H9 (cell line): ENCODE measurements at regions not wholly inside any gene's neighbourhood (a gene's known extent, or its start where the extent isn't known, plus 50 kb on each side); places are given as distances from the start of the nearest gene placed in this dataset.

Experiments used
- DNase-seq: peaks from one replicate; pipeline ENCODE4 v3.0.0-alpha.2; 2017
- H2AFZ ChIP-seq: one replicate; pipeline ENCODE4 v1.6.1; 2013; ENCODE audit warnings: mild to moderate bottlenecking, low read length, control low read depth, moderate library complexity
- H2AK5ac ChIP-seq: 2 replicates; pipeline ENCODE4 v1.6.1; 2013; ENCODE audit warnings: low read length, control low read depth, mixed read lengths; ENCODE audit not compliant: insufficient read length
- H2BK120ac ChIP-seq: one replicate; pipeline ENCODE4 v1.6.1; 2013; ENCODE audit warnings: low read depth, mild to moderate bottlenecking, low read length, control low read depth, inconsistent platforms; ENCODE audit not compliant: poor library complexity, severe bottlenecking
- H2BK12ac ChIP-seq: 2 replicates; pipeline ENCODE4 v1.6.1; 2013; ENCODE audit warnings: low read length, control low read depth, mixed read lengths, low read depth; ENCODE audit not compliant: insufficient read length
- H2BK15ac ChIP-seq: 2 replicates; pipeline ENCODE4 v1.6.1; 2013; ENCODE audit warnings: low read depth, low read length, control low read depth
- H2BK20ac ChIP-seq: one replicate; pipeline ENCODE4 v1.6.1; 2013; ENCODE audit warnings: low read depth, mild to moderate bottlenecking, low read length, control low read depth, inconsistent platforms; ENCODE audit not compliant: poor library complexity, severe bottlenecking
- H2BK5ac ChIP-seq: 2 replicates; pipeline ENCODE4 v1.6.1; 2013; ENCODE audit warnings: low read length, control low read depth, mixed read lengths; ENCODE audit not compliant: insufficient read length
- H3K14ac ChIP-seq: 2 replicates; pipeline ENCODE4 v1.6.1; 2013; ENCODE audit warnings: low read length, control low read depth; ENCODE audit not compliant: insufficient read depth
- H3K18ac ChIP-seq: 2 replicates; pipeline ENCODE4 v1.6.1; 2013; ENCODE audit warnings: low read depth, mild to moderate bottlenecking, mixed read lengths, low read length, control low read depth; ENCODE audit not compliant: insufficient read length
- H3K23ac ChIP-seq: 2 replicates; pipeline ENCODE4 v1.6.1; 2013; ENCODE audit warnings: low read length, control low read depth, mixed read lengths, low read depth; ENCODE audit not compliant: insufficient read length
- H3K23me2 ChIP-seq: 2 replicates; pipeline ENCODE4 v1.6.1; 2013; ENCODE audit warnings: low read depth, mild to moderate bottlenecking, mixed read lengths, low read length, control low read depth; ENCODE audit not compliant: insufficient read length, poor library complexity, severe bottlenecking
- H3K27ac ChIP-seq: 2 replicates; pipeline ENCODE4 v1.5.1; 2013; ENCODE audit warnings: low read length, control low read depth, mixed read lengths, low read depth; ENCODE audit not compliant: insufficient read length
- H3K27me3 ChIP-seq: 2 replicates; pipeline ENCODE4 v1.6.1; 2013; ENCODE audit warnings: low read length, control low read depth, inconsistent platforms; ENCODE audit not compliant: insufficient read depth
- H3K4ac ChIP-seq: 2 replicates; pipeline ENCODE4 v1.6.1; 2013; ENCODE audit warnings: low read depth, mild to moderate bottlenecking, control low read depth, inconsistent platforms, low read length, moderate library complexity
- H3K4me1 ChIP-seq: 2 replicates; pipeline ENCODE4 v1.6.1; 2013; ENCODE audit warnings: low read length, control low read depth, inconsistent platforms; ENCODE audit not compliant: insufficient read depth
- H3K4me2 ChIP-seq: 2 replicates; pipeline ENCODE4 v1.6.1; 2013; ENCODE audit warnings: low read length, control low read depth, mixed read lengths; ENCODE audit not compliant: insufficient read length, insufficient read depth
- H3K56ac ChIP-seq: 2 replicates; pipeline ENCODE4 v1.6.1; 2013; ENCODE audit warnings: low read depth, mild to moderate bottlenecking, mixed read lengths, low read length, control low read depth; ENCODE audit not compliant: insufficient read length
- H3K79me1 ChIP-seq: 2 replicates; pipeline ENCODE4 v1.6.1; 2013; ENCODE audit warnings: low read depth, mild to moderate bottlenecking, moderate library complexity, low read length, control low read depth, inconsistent platforms; ENCODE audit not compliant: insufficient read depth, poor library complexity, severe bottlenecking
- H3K79me2 ChIP-seq: 2 replicates; pipeline ENCODE4 v1.6.1; 2013; ENCODE audit warnings: low read length, control low read depth, inconsistent platforms; ENCODE audit not compliant: insufficient read depth
- H3K9ac ChIP-seq: 2 replicates; pipeline ENCODE4 v1.6.1; 2013; ENCODE audit warnings: low read length, control low read depth, mixed read lengths; ENCODE audit not compliant: insufficient read length; ENCODE audit errors: extremely low read depth
- H3K9me3 ChIP-seq: one replicate; pipeline ENCODE4 v1.6.1; 2013; ENCODE audit warnings: low read depth, low read length, inconsistent platforms; ENCODE audit not compliant: control insufficient read depth
- H3T11ph ChIP-seq: one replicate; pipeline ENCODE4 v1.6.1; 2013; ENCODE audit warnings: mild to moderate bottlenecking, low read length, control low read depth, inconsistent platforms
- H4K20me1 ChIP-seq: one replicate; pipeline ENCODE4 v1.6.1; 2013; ENCODE audit not compliant: control insufficient read depth, insufficient read length, insufficient read depth
- H4K5ac ChIP-seq: 2 replicates; pipeline ENCODE4 v1.6.1; 2013; ENCODE audit warnings: low read depth, mild to moderate bottlenecking, mixed read lengths, low read length, control low read depth; ENCODE audit not compliant: insufficient read length
- H4K8ac ChIP-seq: replicated peaks from 2 replicates; pipeline ENCODE4 v1.6.1; 2013; ENCODE audit warnings: low read length, control low read depth, mixed read lengths, low read depth; ENCODE audit not compliant: insufficient read length
- H4K91ac ChIP-seq: 2 replicates; pipeline ENCODE4 v1.6.1; 2013; ENCODE audit warnings: low read depth, mild to moderate bottlenecking, moderate library complexity, mixed read lengths, low read length, control low read depth; ENCODE audit not compliant: insufficient read length
- H3K27ac Mint-ChIP-seq, 3 experiments: 2 replicates in 2 of 3; 3 replicates in 1 of 3; pipeline ENCODE4 v1.8.0; 2020 to 2021; ENCODE audit warnings: mixed read lengths in 3 of 3, mild to moderate bottlenecking in 1 of 3, moderate library complexity in 1 of 3
- H3K27me3 Mint-ChIP-seq: 2 replicates; pipeline ENCODE4 v1.8.0; 2021; ENCODE audit warnings: low read depth, mild to moderate bottlenecking, moderate library complexity, mixed read lengths
- H3K36me3 Mint-ChIP-seq, 3 experiments: 2 replicates in 2 of 3; 3 replicates in 1 of 3; pipeline ENCODE4 v1.8.0; 2020 to 2021; ENCODE audit warnings: low read depth in 3 of 3, mixed read lengths in 3 of 3; ENCODE audit not compliant: insufficient read depth in 1 of 3
- H3K4me1 Mint-ChIP-seq, 2 experiments: 2 replicates each; pipeline ENCODE4 v1.8.0; 2020; ENCODE audit warnings: mixed read lengths in 2 of 2
- H3K4me3 Mint-ChIP-seq, 2 experiments: 2 replicates in 1 of 2; 3 replicates in 1 of 2; pipeline ENCODE4 v1.8.0; 2020 to 2021; ENCODE audit warnings: mild to moderate bottlenecking in 2 of 2, mixed read lengths in 2 of 2, moderate library complexity in 1 of 2
- H3K9me3 Mint-ChIP-seq, 2 experiments: 2 replicates in 1 of 2; 3 replicates in 1 of 2; pipeline ENCODE4 v1.8.0; 2020; ENCODE audit warnings: mild to moderate bottlenecking in 2 of 2, mixed read lengths in 2 of 2, moderate library complexity in 1 of 2
- WGBS: extraction: QIAGEN DNeasy Blood & Tissue Kit; methylation state at CpG from one replicate; pipeline ENCODE4 v1.1.7; 2013; ENCODE audit warnings: missing lambda C conversion rate, low lambda C conversion rate, mixed read lengths; ENCODE audit not compliant: insufficient read length; ENCODE audit errors: extremely low coverage; 5-methylcytosine and 5-hydroxymethylcytosine counted together
- TF ChIP-seq, protein P1 (sequence below): fragments of 200-600 bp; sonication (generic); conservative IDR thresholded peaks from 3 replicates; pipeline ENCODE4 v1.8.0; 2021; ENCODE audit warnings: antibody characterized with exemption, mild to moderate bottlenecking

DNA sequence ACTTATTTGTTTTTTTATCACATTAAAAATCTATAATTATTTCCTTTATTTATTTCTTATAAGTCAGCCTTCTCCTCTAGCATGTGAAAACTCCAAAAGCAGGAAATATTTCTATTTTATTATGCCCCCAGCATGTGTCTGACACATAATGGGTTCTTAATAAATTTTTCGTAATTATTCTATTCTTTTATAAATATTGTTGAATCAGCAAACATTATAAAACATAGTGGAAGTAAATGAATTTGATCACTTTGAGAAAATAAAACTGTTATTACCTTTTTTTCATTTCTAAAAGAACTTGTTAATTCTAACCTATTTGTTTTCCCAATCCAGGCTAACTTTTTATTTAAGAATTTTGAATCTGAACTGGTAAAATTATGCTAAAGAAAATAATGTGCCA is 509.1 kb upstream of the PCDH15 start:
- Mint-ChIP-seq H3K36me3 (no peaks in the 10 kb centered on the region; a peak in 1 of 7 replicates), H3K27me3 (no peaks in the 10 kb centered on the region; the same call in 1 of the 2 replicates), H3K4me3 (no peak overlapping the region), H3K9me3 (no peaks in the 10 kb centered on the region; a peak in 1 of 5 replicates), H3K4me1 (no peaks in the 10 kb centered on the region), H3K27ac (no peak overlapping the region)
- H4K91ac ChIP-seq = no peak overlapping the region
- H2BK20ac ChIP-seq = no peak overlapping the region
- H3K18ac ChIP-seq = no peak overlapping the region
- no peak overlapping the region for H4K5ac ChIP-seq
- H2BK15ac ChIP-seq = no peak overlapping the region
- H3K27me3 ChIP-seq = no peaks in the 10 kb centered on the region
- no peak overlapping the region for H2BK120ac ChIP-seq
- no peaks in the 10 kb centered on the region for H3K4me1 ChIP-seq
- H3K27ac ChIP-seq = no peak overlapping the region
- no peak overlapping the region for H2AFZ ChIP-seq
- DNase-seq = no peak
- no peak overlapping the region for H3K4me2 ChIP-seq
- no peaks in the 10 kb centered on the region for H3K79me2 ChIP-seq
- H4K20me1 ChIP-seq = no peaks in the 10 kb centered on the region
- no peak overlapping the region for H2BK12ac ChIP-seq
- no peak overlapping the region for H3K9ac ChIP-seq
- H4K8ac ChIP-seq = no peak overlapping the region
- TF ChIP-seq, protein P1, sequence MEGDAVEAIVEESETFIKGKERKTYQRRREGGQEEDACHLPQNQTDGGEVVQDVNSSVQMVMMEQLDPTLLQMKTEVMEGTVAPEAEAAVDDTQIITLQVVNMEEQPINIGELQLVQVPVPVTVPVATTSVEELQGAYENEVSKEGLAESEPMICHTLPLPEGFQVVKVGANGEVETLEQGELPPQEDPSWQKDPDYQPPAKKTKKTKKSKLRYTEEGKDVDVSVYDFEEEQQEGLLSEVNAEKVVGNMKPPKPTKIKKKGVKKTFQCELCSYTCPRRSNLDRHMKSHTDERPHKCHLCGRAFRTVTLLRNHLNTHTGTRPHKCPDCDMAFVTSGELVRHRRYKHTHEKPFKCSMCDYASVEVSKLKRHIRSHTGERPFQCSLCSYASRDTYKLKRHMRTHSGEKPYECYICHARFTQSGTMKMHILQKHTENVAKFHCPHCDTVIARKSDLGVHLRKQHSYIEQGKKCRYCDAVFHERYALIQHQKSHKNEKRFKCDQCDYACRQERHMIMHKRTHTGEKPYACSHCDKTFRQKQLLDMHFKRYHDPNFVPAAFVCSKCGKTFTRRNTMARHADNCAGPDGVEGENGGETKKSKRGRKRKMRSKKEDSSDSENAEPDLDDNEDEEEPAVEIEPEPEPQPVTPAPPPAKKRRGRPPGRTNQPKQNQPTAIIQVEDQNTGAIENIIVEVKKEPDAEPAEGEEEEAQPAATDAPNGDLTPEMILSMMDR = no peak
- H3K23ac ChIP-seq = no peak overlapping the region
- H2BK5ac ChIP-seq = no peak overlapping the region
- no peak overlapping the region for H3K14ac ChIP-seq
- no peak overlapping the region for H3T11ph ChIP-seq
- WGBS = no CpG with 5 or more reads among the region's 1 CpG
- no peaks in the 10 kb centered on the region for H3K79me1 ChIP-seq
- no peaks in the 10 kb centered on the region for H3K23me2 ChIP-seq
- H3K56ac ChIP-seq = no peak overlapping the region
- H3K4ac ChIP-seq = no peak overlapping the region
- no peak overlapping the region for H2AK5ac ChIP-seq
- H3K9me3 ChIP-seq = no peaks in the 10 kb centered on the region
